ENCODE measurements at regions not wholly inside any gene's neighbourhood (a gene's known extent, or its start where the extent isn't known, plus 50 kb on each side); places are given as distances from the start of the nearest gene placed in this dataset.

DNA sequence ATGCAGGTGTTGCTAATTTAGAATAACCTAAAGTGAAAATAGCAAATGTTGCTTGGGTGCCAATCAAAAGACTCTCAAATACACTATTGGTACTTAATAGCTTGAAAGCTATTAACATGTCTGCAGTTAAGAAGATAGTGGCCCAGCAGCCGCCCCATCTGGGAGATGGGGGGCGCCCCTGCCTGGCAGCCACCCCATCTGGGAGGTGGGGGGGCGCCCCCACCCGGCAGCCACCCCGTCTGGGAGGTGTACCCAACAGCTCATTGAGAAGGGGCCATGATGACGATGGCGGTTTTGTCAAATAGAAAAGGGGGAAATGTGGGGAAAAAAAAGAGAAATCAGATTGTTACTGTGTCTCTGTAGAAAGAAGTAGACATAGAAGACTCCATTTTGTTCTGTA lies 923.1 kb upstream of the MDGA2 start (continued):
- TF ChIP-seq, protein P1, sequence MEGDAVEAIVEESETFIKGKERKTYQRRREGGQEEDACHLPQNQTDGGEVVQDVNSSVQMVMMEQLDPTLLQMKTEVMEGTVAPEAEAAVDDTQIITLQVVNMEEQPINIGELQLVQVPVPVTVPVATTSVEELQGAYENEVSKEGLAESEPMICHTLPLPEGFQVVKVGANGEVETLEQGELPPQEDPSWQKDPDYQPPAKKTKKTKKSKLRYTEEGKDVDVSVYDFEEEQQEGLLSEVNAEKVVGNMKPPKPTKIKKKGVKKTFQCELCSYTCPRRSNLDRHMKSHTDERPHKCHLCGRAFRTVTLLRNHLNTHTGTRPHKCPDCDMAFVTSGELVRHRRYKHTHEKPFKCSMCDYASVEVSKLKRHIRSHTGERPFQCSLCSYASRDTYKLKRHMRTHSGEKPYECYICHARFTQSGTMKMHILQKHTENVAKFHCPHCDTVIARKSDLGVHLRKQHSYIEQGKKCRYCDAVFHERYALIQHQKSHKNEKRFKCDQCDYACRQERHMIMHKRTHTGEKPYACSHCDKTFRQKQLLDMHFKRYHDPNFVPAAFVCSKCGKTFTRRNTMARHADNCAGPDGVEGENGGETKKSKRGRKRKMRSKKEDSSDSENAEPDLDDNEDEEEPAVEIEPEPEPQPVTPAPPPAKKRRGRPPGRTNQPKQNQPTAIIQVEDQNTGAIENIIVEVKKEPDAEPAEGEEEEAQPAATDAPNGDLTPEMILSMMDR (IDR thresholded peaks at IDR 0.05 in 2 of 3, conservative IDR thresholded peaks at IDR 0.05 in 1 of 3; ENCODE audit: borderline replicate concordance in 1 of 3, insufficient read depth in 1 of 3, low read depth in 2 of 3, low read length in 2 of 3): no peak
- TF ChIP-seq EZH2phosphoT487 (IDR thresholded peaks at IDR 0.05; ENCODE audit: borderline replicate concordance): no peak
- TF ChIP-seq RAD21 (IDR thresholded peaks at IDR 0.05; ENCODE audit: low read depth): no peak
- TF ChIP-seq SP1 (IDR thresholded peaks at IDR 0.05; ENCODE audit: low read depth): no peak
- no peak for TF ChIP-seq FOSL1 (IDR thresholded peaks at IDR 0.05; ENCODE audit: low read depth)
- TF ChIP-seq JUND (IDR thresholded peaks at IDR 0.05): no peak
- TF ChIP-seq TCF7L2 (IDR thresholded peaks at IDR 0.05; ENCODE audit: borderline replicate concordance, extremely low read depth, insufficient read depth, insufficient read length): no peak

DNA sequence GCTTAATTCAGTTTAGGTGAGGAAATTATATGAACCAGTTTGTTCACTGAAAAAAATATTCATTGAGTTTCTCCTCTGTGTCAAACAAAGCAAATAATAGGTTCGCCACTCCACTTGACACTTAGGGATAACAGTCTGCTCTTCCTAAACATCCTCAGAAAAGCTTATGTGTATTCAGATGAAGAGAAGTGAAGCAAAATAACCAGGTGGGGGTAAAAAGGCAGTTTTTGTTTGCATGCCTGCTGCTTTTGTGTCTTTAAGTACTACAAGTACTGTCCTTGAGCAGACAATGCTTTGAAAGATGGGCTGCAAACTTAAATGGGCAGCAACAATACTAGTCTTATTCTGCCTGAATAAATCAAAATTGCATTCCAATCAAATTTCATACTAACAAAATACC lies 910.7 kb upstream of the MDGA2 start:
- H3K79me2 ChIP-seq (ENCODE audit: insufficient read depth, low read length): no peaks in the 10 kb centered on the region
- RAD21 ChIA-PET (ENCODE audit: low non-redundant PET in 1 of 2, low total read pairs in 2 of 2, uncharacterized antibody in 2 of 2, unreplicated experiment in 2 of 2): no interaction called here
- H3K36me3 ChIP-seq (ENCODE audit: control insufficient read depth in 1 of 2, insufficient read depth in 2 of 2, low read length in 2 of 2): no peaks in the 10 kb centered on the region
- no peaks in the 10 kb centered on the region for H3K9me3 ChIP-seq (ENCODE audit: control insufficient read depth in 1 of 2, insufficient read depth in 1 of 2, low read depth in 1 of 2, low read length in 2 of 2)
- ATAC-seq (no peak), DNase-seq (ENCODE audit: low read depth, low spot score) (no peak)
- TF ChIP-seq CEBPB (IDR thresholded peaks at IDR 0.05; ENCODE audit: low read depth) (no peak), YY1 (IDR thresholded peaks at IDR 0.05; ENCODE audit: extremely low read depth, insufficient replicate concordance, low read depth, low read length) (no peak), EGR1 (IDR thresholded peaks at IDR 0.05; ENCODE audit: low read depth) (no peak), SRF (IDR thresholded peaks at IDR 0.05; ENCODE audit: low read depth) (no peak), ZFX (IDR thresholded peaks at IDR 0.05) (no peak), EZH2phosphoT487 (IDR thresholded peaks at IDR 0.05; ENCODE audit: borderline replicate concordance) (no peak), POLR2A (IDR thresholded peaks at IDR 0.05; ENCODE audit: borderline replicate concordance, extremely low read depth, insufficient read depth, insufficient read length) (no peak), RAD21 (IDR thresholded peaks at IDR 0.05; ENCODE audit: low read depth) (no peak), FOSL1 (IDR thresholded peaks at IDR 0.05; ENCODE audit: low read depth) (no peak), ELF1 (IDR thresholded peaks at IDR 0.05; ENCODE audit: borderline replicate concordance, low read depth) (no peak), CBX3 (IDR thresholded peaks at IDR 0.05; ENCODE audit: low read depth) (no peak), SP1 (IDR thresholded peaks at IDR 0.05; ENCODE audit: low read depth) (no peak)
- TF ChIP-seq, protein P2, sequence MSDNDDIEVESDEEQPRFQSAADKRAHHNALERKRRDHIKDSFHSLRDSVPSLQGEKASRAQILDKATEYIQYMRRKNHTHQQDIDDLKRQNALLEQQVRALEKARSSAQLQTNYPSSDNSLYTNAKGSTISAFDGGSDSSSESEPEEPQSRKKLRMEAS (IDR thresholded peaks at IDR 0.05): no peak
- TF ChIP-seq, protein P3, sequence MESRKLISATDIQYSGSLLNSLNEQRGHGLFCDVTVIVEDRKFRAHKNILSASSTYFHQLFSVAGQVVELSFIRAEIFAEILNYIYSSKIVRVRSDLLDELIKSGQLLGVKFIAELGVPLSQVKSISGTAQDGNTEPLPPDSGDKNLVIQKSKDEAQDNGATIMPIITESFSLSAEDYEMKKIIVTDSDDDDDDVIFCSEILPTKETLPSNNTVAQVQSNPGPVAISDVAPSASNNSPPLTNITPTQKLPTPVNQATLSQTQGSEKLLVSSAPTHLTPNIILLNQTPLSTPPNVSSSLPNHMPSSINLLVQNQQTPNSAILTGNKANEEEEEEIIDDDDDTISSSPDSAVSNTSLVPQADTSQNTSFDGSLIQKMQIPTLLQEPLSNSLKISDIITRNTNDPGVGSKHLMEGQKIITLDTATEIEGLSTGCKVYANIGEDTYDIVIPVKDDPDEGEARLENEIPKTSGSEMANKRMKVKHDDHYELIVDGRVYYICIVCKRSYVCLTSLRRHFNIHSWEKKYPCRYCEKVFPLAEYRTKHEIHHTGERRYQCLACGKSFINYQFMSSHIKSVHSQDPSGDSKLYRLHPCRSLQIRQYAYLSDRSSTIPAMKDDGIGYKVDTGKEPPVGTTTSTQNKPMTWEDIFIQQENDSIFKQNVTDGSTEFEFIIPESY (IDR thresholded peaks at IDR 0.05; ENCODE audit: extremely low read depth, insufficient replicate concordance, low read length): no peak
- TF ChIP-seq, protein P4, sequence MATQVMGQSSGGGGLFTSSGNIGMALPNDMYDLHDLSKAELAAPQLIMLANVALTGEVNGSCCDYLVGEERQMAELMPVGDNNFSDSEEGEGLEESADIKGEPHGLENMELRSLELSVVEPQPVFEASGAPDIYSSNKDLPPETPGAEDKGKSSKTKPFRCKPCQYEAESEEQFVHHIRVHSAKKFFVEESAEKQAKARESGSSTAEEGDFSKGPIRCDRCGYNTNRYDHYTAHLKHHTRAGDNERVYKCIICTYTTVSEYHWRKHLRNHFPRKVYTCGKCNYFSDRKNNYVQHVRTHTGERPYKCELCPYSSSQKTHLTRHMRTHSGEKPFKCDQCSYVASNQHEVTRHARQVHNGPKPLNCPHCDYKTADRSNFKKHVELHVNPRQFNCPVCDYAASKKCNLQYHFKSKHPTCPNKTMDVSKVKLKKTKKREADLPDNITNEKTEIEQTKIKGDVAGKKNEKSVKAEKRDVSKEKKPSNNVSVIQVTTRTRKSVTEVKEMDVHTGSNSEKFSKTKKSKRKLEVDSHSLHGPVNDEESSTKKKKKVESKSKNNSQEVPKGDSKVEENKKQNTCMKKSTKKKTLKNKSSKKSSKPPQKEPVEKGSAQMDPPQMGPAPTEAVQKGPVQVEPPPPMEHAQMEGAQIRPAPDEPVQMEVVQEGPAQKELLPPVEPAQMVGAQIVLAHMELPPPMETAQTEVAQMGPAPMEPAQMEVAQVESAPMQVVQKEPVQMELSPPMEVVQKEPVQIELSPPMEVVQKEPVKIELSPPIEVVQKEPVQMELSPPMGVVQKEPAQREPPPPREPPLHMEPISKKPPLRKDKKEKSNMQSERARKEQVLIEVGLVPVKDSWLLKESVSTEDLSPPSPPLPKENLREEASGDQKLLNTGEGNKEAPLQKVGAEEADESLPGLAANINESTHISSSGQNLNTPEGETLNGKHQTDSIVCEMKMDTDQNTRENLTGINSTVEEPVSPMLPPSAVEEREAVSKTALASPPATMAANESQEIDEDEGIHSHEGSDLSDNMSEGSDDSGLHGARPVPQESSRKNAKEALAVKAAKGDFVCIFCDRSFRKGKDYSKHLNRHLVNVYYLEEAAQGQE (IDR thresholded peaks at IDR 0.05; ENCODE audit: low read depth): no peak
- intact Hi-C loops (cut with micrococcal nuclease): no loop called here
- POLR2A ChIA-PET: no interaction called here
- H3K27me3 ChIP-seq (ENCODE audit: insufficient read depth, low read length): no peaks in the 10 kb centered on the region
- no peak overlapping the region for H3K4me3 ChIP-seq (replicated peaks in 1 of 2; ENCODE audit: low read depth in 1 of 2, low read length in 2 of 2)
- no peaks in the 10 kb centered on the region for H3K4me1 ChIP-seq (ENCODE audit: control insufficient read depth in 1 of 2, insufficient read depth in 2 of 2, low read length in 2 of 2)
- no peaks in the 10 kb centered on the region for H3K9me2 ChIP-seq (ENCODE audit: insufficient read depth)
- no peak overlapping the region for H2AFZ ChIP-seq (ENCODE audit: low read depth, low read length, poor library complexity, severe bottlenecking)
- H3K4me2 ChIP-seq (ENCODE audit: low read length): no peak overlapping the region
- BruUV-seq (replicated peaks): no TSS peak
- no peak overlapping the region for H3K9ac ChIP-seq (ENCODE audit: low read length)
- CTCF ChIA-PET: no interaction called here
- no peak overlapping the region for H3K27ac ChIP-seq (ENCODE audit: low read depth, low read length)
- no peaks in the 10 kb centered on the region for H4K20me1 ChIP-seq (ENCODE audit: insufficient read depth)
